ENCODE measurements at regions not wholly inside any gene's neighbourhood (a gene's known extent, or its start where the extent isn't known, plus 50 kb on each side); places are given as distances from the start of the nearest gene placed in this dataset.

DNA sequence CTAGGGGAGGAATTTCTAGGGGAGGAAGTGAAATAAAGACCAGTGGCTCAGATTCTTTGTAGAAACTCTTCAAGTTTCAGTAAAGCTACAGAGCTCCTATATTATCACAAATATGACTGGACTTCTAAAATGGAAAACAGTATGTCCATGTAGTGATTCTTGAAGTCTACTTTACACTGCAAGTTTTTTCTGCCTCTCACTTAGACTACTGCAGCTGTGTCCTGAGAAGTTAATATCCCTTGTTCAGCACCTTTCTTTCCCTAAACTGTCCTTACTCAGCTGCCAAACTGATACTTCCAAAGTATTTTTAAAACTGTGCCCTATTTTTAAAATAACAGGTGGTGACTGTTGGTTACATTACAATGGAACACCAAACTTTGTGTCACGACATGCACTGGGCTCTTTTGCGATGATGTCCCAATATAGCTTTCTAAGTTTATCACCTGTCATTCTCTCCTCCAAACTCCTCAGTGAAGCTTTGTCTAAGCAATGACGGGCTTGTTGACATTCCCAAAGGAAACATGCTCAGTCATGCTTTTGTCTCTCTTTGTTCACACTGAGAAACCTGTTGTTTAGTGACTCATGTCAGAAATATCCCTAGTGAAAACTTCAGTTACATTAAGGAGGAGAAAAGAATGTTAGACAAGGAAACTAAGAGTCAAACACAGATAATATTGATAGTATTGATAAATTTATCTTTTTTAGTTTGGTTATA is 341.1 kb downstream of the ARL6IP6 start:
- DNase-seq: no peak
- H3K36me3 ChIP-seq: no peaks in the 10 kb centered on the region
- 45 to 50% methylated on average over 3 of the region's 3 CpGs for WGBS, 2 donors (ENCODE audit: low coverage in 1 of 2)
- no peak overlapping the region for H3K27ac ChIP-seq
- TF ChIP-seq POLR2A (IDR thresholded peaks at IDR 0.05) (no peak), POLR2AphosphoS5 (IDR thresholded peaks at IDR 0.05) (no peak), EP300 (IDR thresholded peaks at IDR 0.05; ENCODE audit: low read depth) (no peak)
- TF ChIP-seq, protein P1, sequence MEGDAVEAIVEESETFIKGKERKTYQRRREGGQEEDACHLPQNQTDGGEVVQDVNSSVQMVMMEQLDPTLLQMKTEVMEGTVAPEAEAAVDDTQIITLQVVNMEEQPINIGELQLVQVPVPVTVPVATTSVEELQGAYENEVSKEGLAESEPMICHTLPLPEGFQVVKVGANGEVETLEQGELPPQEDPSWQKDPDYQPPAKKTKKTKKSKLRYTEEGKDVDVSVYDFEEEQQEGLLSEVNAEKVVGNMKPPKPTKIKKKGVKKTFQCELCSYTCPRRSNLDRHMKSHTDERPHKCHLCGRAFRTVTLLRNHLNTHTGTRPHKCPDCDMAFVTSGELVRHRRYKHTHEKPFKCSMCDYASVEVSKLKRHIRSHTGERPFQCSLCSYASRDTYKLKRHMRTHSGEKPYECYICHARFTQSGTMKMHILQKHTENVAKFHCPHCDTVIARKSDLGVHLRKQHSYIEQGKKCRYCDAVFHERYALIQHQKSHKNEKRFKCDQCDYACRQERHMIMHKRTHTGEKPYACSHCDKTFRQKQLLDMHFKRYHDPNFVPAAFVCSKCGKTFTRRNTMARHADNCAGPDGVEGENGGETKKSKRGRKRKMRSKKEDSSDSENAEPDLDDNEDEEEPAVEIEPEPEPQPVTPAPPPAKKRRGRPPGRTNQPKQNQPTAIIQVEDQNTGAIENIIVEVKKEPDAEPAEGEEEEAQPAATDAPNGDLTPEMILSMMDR (IDR thresholded peaks at IDR 0.05): no peak
- H3K4me3 ChIP-seq: no peak overlapping the region
- no peaks in the 10 kb centered on the region for H3K9me3 ChIP-seq
- H3K4me1 ChIP-seq: no peaks in the 10 kb centered on the region
- intact Hi-C loops (cut with DNase I; ENCODE audit: low total_unique reads): no loop called here
- H3K27me3 ChIP-seq: no peaks in the 10 kb centered on the region
- in situ Hi-C loops (cut with MboI; ENCODE audit: low pct_ligation_motif_present in 1 of 4, low pct_unique_long_range_greater_than_20kb in 1 of 4, low sequenced_read_pairs in 3 of 4): no loop called here

DNA sequence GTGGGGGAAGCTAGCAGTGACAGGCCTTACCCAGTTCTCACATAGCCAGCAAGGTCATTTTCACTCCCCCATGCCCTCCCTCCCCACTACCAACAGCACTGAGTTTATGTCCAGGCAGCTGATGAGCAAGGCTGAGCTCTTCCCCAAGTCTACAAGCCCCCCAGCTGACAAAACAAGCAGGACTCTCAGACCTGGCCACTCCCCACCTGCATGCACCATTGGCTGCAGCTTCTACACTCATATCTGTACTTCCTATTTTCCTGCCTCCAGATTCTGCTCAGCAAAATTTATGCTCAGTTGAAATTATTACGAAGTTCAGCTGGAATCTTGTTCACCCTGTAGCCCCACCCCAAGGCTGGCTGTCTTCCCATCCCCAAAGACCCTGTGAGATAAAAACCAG is 339.3 kb downstream of the ARL6IP6 start:
- Histone ChIP-seq H3K36me3 (no peaks in the 10 kb centered on the region), H3K4me1 (no peaks in the 10 kb centered on the region), H3K4me3 (no peak overlapping the region), H3K27ac (no peak overlapping the region), H3K9me3 (no peaks in the 10 kb centered on the region), H3K27me3 (no peaks in the 10 kb centered on the region)
- TF ChIP-seq EP300 (IDR thresholded peaks at IDR 0.05; ENCODE audit: low read depth): no peak
- no peak for TF ChIP-seq POLR2A (IDR thresholded peaks at IDR 0.05)
- no peak for TF ChIP-seq POLR2AphosphoS5 (IDR thresholded peaks at IDR 0.05)
- TF ChIP-seq, protein P1 (IDR thresholded peaks at IDR 0.05): no peak
- 70 to 83% methylated on average over 1 of the region's 1 CpG for WGBS, 2 donors (ENCODE audit: low coverage in 1 of 2)
- in situ Hi-C loops (cut with MboI; ENCODE audit: low pct_ligation_motif_present in 1 of 4, low pct_unique_long_range_greater_than_20kb in 1 of 4, low sequenced_read_pairs in 3 of 4) (no loop called here), intact Hi-C loops (cut with DNase I; ENCODE audit: low total_unique reads) (no loop called here)
- no peak for DNase-seq

DNA sequence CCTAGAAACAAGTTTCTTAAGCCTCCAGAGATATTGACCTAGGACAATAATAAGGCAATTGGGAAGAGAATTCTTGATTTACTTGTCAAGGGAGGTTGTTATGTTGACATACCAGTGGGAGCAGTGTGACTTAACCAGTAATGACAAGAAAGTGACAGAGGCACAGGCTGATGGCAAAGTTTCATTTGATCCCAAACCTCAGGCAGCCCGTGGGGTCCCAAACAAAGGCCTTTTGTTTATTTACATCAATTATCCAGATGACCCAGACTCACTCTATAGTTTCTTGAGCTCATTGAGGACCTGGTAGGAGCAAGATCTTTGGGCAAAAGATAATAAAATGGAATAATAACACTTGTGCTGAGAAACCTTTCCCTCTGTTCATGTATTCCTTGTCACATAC is 336.8 kb downstream of the ARL6IP6 start:
- TF ChIP-seq POLR2A (IDR thresholded peaks at IDR 0.05): no peak
- no peak for TF ChIP-seq EP300 (IDR thresholded peaks at IDR 0.05; ENCODE audit: low read depth)
- no peak for TF ChIP-seq POLR2AphosphoS5 (IDR thresholded peaks at IDR 0.05)
- Histone ChIP-seq H3K4me3 (no peak overlapping the region), H3K27me3 (no peaks in the 10 kb centered on the region), H3K27ac (no peak overlapping the region), H3K36me3 (no peaks in the 10 kb centered on the region), H3K4me1 (no peaks in the 10 kb centered on the region), H3K9me3 (no peaks in the 10 kb centered on the region)
- 21 to 29% methylated on average over 1 of the region's 1 CpG for WGBS, 2 donors (ENCODE audit: low coverage in 1 of 2)
- in situ Hi-C loops (cut with MboI; ENCODE audit: low pct_ligation_motif_present in 1 of 4, low pct_unique_long_range_greater_than_20kb in 1 of 4, low sequenced_read_pairs in 3 of 4) (no loop called here), intact Hi-C loops (cut with DNase I; ENCODE audit: low total_unique reads) (no loop called here)
- no peak for DNase-seq

DNA sequence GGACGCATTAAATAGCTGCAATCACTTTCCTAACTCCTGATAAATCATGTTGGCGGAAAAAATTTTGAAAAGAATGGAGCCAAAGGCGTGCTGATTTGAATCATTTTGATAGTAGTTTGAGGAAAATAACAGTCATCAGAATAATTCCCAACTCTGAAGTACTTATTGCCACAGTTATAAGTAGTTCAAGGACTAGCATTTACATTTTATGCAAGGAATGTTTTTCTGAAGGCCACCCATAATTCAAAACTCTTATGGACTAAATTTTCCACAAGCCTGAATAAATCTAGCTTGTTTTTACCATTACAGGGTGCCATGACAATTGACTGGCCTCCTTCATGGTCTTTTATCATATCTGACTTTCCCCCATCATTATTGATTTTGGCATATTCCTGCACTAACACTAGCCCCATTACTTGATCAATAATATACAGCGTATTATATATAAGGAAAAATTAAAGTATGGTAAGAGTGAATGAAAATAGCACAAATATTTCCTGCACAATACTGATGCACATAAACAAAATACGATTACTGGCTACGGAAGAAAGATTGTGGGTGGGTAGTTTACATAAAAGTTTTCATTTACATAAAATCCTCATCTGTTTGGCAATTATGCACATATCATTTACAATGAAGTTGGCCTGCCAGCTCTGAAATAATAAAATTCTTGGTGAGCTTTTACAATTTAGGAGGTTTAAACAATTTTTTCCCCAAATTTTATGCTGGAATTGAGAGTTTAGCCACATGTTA is 334.6 kb downstream of the ARL6IP6 start:
- 80 to 86% methylated on average over 6 of the region's 6 CpGs for WGBS, 2 donors (ENCODE audit: low coverage in 1 of 2)
- in situ Hi-C loops (cut with MboI; ENCODE audit: low pct_ligation_motif_present in 1 of 4, low pct_unique_long_range_greater_than_20kb in 1 of 4, low sequenced_read_pairs in 3 of 4) (no loop called here), intact Hi-C loops (cut with DNase I; ENCODE audit: low total_unique reads) (no loop called here)
- Histone ChIP-seq H3K27me3 (no peaks in the 10 kb centered on the region), H3K36me3 (no peaks in the 10 kb centered on the region), H3K9me3 (no peaks in the 10 kb centered on the region), H3K4me3 (no peak overlapping the region), H3K27ac (no peak overlapping the region), H3K4me1 (no peaks in the 10 kb centered on the region)
- no peak for TF ChIP-seq POLR2AphosphoS5 (IDR thresholded peaks at IDR 0.05)
- TF ChIP-seq, protein P1 (IDR thresholded peaks at IDR 0.05): no peak
- TF ChIP-seq EP300 (IDR thresholded peaks at IDR 0.05; ENCODE audit: low read depth): no peak
- TF ChIP-seq POLR2A (IDR thresholded peaks at IDR 0.05): no peak
- no peak for DNase-seq
